OCI-LY1 (cell line): ENCODE measurements at regions not wholly inside any gene's neighbourhood (a gene's known extent, or its start where the extent isn't known, plus 50 kb on each side); places are given as distances from the start of the nearest gene placed in this dataset.

Experiments used
- H2AFZ ChIP-seq: fragments of 200-600 bp; sonication (generic), shearing (Covaris generic); 2 replicates; pipeline ENCODE4 v1.6.0; 2014; ENCODE audit warnings: antibody characterized with exemption, mild to moderate bottlenecking, low read length
- H3F3A ChIP-seq: fragments of 200-600 bp; sonication (generic), shearing (Covaris generic); 2 replicates; pipeline ENCODE4 v1.6.0; 2014; ENCODE audit warnings: mild to moderate bottlenecking, antibody characterized with exemption, low read length, moderate library complexity; ENCODE audit not compliant: insufficient read depth
- H3K27ac ChIP-seq: fragments of 200-600 bp; sonication (generic); 2 replicates; pipeline ENCODE4 v1.5.1; 2014; ENCODE audit warnings: low read length, mixed run types, mild to moderate bottlenecking, low read depth; ENCODE audit not compliant: poor library complexity, severe bottlenecking
- H3K27me3 ChIP-seq: fragments of 200-600 bp; sonication (generic); 2 replicates; pipeline ENCODE4 v1.6.0; 2014; ENCODE audit warnings: antibody characterized with exemption, mild to moderate bottlenecking, low read length, moderate library complexity; ENCODE audit not compliant: insufficient read depth
- H3K36me3 ChIP-seq: fragments of 200-600 bp; sonication (generic); 2 replicates; pipeline ENCODE4 v1.6.1; 2014; ENCODE audit warnings: mild to moderate bottlenecking, antibody characterized with exemption, low read length, moderate library complexity, mixed read lengths; ENCODE audit not compliant: insufficient read depth
- H3K4me1 ChIP-seq: fragments of 200-600 bp; sonication (generic); 2 replicates; pipeline ENCODE4 v1.5.1; 2014; ENCODE audit warnings: mild to moderate bottlenecking, low read length, moderate library complexity; ENCODE audit not compliant: insufficient read depth, severe bottlenecking
- H3K4me2 ChIP-seq: fragments of 200-600 bp; sonication (generic), shearing (Covaris generic); 2 replicates; pipeline ENCODE4 v1.6.1; 2014; ENCODE audit warnings: low read length
- H3K4me3 ChIP-seq: fragments of 200-600 bp; sonication (generic); 2 replicates; pipeline ENCODE4 v1.5.1; 2014; ENCODE audit warnings: low read length, low read depth, mild to moderate bottlenecking, mixed read lengths; ENCODE audit not compliant: poor library complexity, severe bottlenecking
- H3K79me2 ChIP-seq: fragments of 200-600 bp; shearing (Covaris generic); 2 replicates; pipeline ENCODE4 v1.6.1; 2016; ENCODE audit warnings: mixed run types, low read length, mixed read lengths; ENCODE audit not compliant: insufficient read depth
- H3K9ac ChIP-seq: fragments of 200-600 bp; sonication (generic), shearing (Covaris generic); 2 replicates; pipeline ENCODE4 v1.6.1; 2014; ENCODE audit warnings: mild to moderate bottlenecking, low read length, mixed read lengths
- H3K9me2 ChIP-seq: fragments of 200-600 bp; sonication (generic), shearing (Covaris generic); 2 replicates; pipeline ENCODE4 v1.6.1; 2014; ENCODE audit warnings: low read depth, mild to moderate bottlenecking, low read length, mixed read lengths
- H3K9me3 ChIP-seq: fragments of 200-600 bp; shearing (Covaris generic); 2 replicates; pipeline ENCODE4 v1.6.1; 2014; ENCODE audit warnings: low read length, mixed read lengths
- H4K20me1 ChIP-seq: fragments of 200-600 bp; sonication (generic), shearing (Covaris generic); 2 replicates; pipeline ENCODE4 v1.6.0; 2016; ENCODE audit warnings: mild to moderate bottlenecking, low read length; ENCODE audit not compliant: insufficient read depth
- CTCF ChIP-seq: fragments of 200-600 bp; sonication (generic), shearing (Covaris generic); IDR thresholded peaks from 2 replicates; pipeline ENCODE4 v1.5.1; 2017; ENCODE audit warnings: mild to moderate bottlenecking, antibody characterized with exemption, low read length, moderate library complexity, mixed read lengths
- EZH2 ChIP-seq: fragments of 200-600 bp; sonication (generic), shearing (Covaris generic); IDR thresholded peaks from 2 replicates; pipeline ENCODE4 v1.8.0; 2017; ENCODE audit warnings: borderline replicate concordance, mixed run types, mild to moderate bottlenecking, antibody characterized with exemption, low read length, moderate library complexity, mixed read lengths

GRCh38 chr10:44511601-44512000, 126.7 kb upstream of the CXCL12 start:
- Histone ChIP-seq H4K20me1 (no peaks in the 10 kb centered on the region), H3K27ac (no peak overlapping the region), H3K79me2 (no peaks in the 10 kb centered on the region), H3K9me2 (no peaks in the 10 kb centered on the region), H3K4me1 (no peaks in the 10 kb centered on the region), H3K9me3 (no peaks in the 10 kb centered on the region), H2AFZ (no peak overlapping the region), H3K9ac (no peak overlapping the region), H3K27me3 (no peaks in the 10 kb centered on the region), H3K4me3 (no peak overlapping the region), H3K36me3 (no peaks in the 10 kb centered on the region), H3K4me2 (no peak overlapping the region), H3F3A (no peaks in the 10 kb centered on the region)
- TF ChIP-seq EZH2 (no peak), CTCF (no peak)

- Histone ChIP-seq H4K20me1 (no peaks in the 10 kb centered on the region), H3K27ac (no peak overlapping the region), H3K27me3 (no peaks in the 10 kb centered on the region), H3K9me2 (no peaks in the 10 kb centered on the region), H3K79me2 (no peaks in the 10 kb centered on the region), H3K9ac (no peak overlapping the region), H3K4me2 (no peak overlapping the region), H3K9me3 (no peaks in the 10 kb centered on the region), H3K4me1 (no peaks in the 10 kb centered on the region), H3K4me3 (no peak overlapping the region), H3F3A (no peaks in the 10 kb centered on the region), H2AFZ (no peak overlapping the region), H3K36me3 (no peaks in the 10 kb centered on the region)
- no peak for TF ChIP-seq CTCF
- TF ChIP-seq EZH2: no peak
These were observed 127.6 kb upstream of the CXCL12 start for GRCh38 chr10:44512431-44513022.

- H3K27ac ChIP-seq: no peak overlapping the region
- no peaks in the 10 kb centered on the region for H3F3A ChIP-seq
- H3K9ac ChIP-seq: no peak overlapping the region
- no peak overlapping the region for H3K4me2 ChIP-seq
- H4K20me1 ChIP-seq: no peaks in the 10 kb centered on the region
- no peaks in the 10 kb centered on the region for H3K36me3 ChIP-seq
- H3K79me2 ChIP-seq: no peaks in the 10 kb centered on the region
- no peak for TF ChIP-seq CTCF
- TF ChIP-seq EZH2: no peak
- no peaks in the 10 kb centered on the region for H3K9me3 ChIP-seq
- H2AFZ ChIP-seq: no peak overlapping the region
- no peak overlapping the region for H3K4me3 ChIP-seq
- H3K4me1 ChIP-seq: no peaks in the 10 kb centered on the region
- H3K9me2 ChIP-seq: no peaks in the 10 kb centered on the region
- H3K27me3 ChIP-seq: no peaks in the 10 kb centered on the region
These were observed 128.7 kb upstream of the CXCL12 start for GRCh38 chr10:44513591-44513990.
